ENCODE measurements at regions not wholly inside any gene's neighbourhood (a gene's known extent, or its start where the extent isn't known, plus 50 kb on each side); places are given as distances from the start of the nearest gene placed in this dataset.

DNA sequence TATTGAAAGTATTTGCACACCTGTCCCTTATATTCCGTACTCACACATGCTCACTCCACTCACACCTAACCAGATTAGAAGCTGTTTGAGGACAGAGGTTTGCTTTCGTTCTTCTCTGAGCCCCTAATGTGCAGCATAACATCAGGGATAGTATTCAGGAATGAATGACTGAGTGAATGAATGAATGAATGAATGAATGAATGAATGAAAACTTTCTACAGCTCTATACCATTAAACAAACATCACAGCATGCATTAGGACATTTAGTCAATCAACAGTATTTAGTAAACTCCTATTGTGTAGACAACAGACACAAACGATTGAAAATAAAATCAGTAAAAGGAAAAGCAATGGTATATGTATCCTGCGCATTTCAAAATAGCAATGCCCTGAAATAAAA is 212.7 kb downstream of the SHQ1 start:
- Histone ChIP-seq H3K4me1 (ENCODE audit: control insufficient read depth in 2 of 2, insufficient read depth in 2 of 2, low read length in 2 of 2) (peaks cover 0 to 5% of the 10 kb centered on the region in 2 donors), H3K27ac (ENCODE audit: low read depth in 1 of 2, low read length in 1 of 2) (no peak overlapping the region), H3K4me3 (ENCODE audit: low read length in 2 of 2) (no peak overlapping the region), H3K36me3 (ENCODE audit: control insufficient read depth in 2 of 2, insufficient read depth in 2 of 2, low read length in 1 of 2) (no peaks in the 10 kb centered on the region), H3K9me3 (ENCODE audit: control insufficient read depth in 2 of 2, insufficient read depth in 1 of 2, low read length in 1 of 2) (no peaks in the 10 kb centered on the region), H3K27me3 (ENCODE audit: control insufficient read depth in 2 of 2, insufficient read depth in 1 of 2, low read length in 1 of 2) (no peaks in the 10 kb centered on the region)
- no peak for DNase-seq (ENCODE audit: low read depth in 6 of 9, low spot score in 9 of 9)
- WGBS, result 99% methylated on average over 4 of the region's 4 CpGs

GRCh38 chr3:72634128-72634527 is 214.1 kb downstream of the SHQ1 start:
- 92% methylated on average over 2 of the region's 2 CpGs for WGBS
- Histone ChIP-seq H3K9me3 (ENCODE audit: control insufficient read depth in 2 of 2, insufficient read depth in 1 of 2, low read length in 1 of 2) (no peaks in the 10 kb centered on the region), H3K36me3 (ENCODE audit: control insufficient read depth in 2 of 2, insufficient read depth in 2 of 2, low read length in 1 of 2) (no peaks in the 10 kb centered on the region), H3K4me3 (ENCODE audit: low read length in 2 of 2) (no peak overlapping the region), H3K27ac (ENCODE audit: low read depth in 1 of 2, low read length in 1 of 2) (no peak overlapping the region), H3K4me1 (ENCODE audit: control insufficient read depth in 2 of 2, insufficient read depth in 2 of 2, low read length in 2 of 2) (peaks cover 0 to 6% of the 10 kb centered on the region in 2 donors), H3K27me3 (ENCODE audit: control insufficient read depth in 2 of 2, insufficient read depth in 1 of 2, low read length in 1 of 2) (no peaks in the 10 kb centered on the region)
- no peak for DNase-seq (ENCODE audit: low read depth in 6 of 9, low spot score in 9 of 9)

DNA sequence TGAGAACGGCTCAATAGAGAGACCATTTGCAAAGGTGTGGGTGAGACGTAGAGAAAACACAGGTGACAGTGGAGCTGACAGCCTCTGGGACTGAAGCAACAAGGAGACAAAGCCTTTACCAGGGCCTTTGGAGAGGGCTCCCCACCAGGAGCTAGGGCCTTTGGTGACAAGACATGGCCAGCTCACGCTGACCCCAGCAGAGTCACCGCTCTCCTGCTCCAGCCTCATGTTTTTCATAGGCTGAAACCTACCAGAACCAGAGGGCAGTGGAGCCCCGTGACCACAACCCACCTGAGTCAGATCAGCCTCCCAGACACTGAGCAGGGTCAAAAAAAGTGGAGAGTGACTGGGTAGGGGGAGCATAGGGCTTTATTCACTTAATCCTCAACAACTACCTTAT is 214.7 kb downstream of the SHQ1 start:
- Histone ChIP-seq H3K9me3 (ENCODE audit: control insufficient read depth in 2 of 2, insufficient read depth in 1 of 2, low read length in 1 of 2) (no peaks in the 10 kb centered on the region), H3K36me3 (ENCODE audit: control insufficient read depth in 2 of 2, insufficient read depth in 2 of 2, low read length in 1 of 2) (no peaks in the 10 kb centered on the region), H3K4me3 (ENCODE audit: low read length in 2 of 2) (no peak overlapping the region), H3K4me1 (ENCODE audit: control insufficient read depth in 2 of 2, insufficient read depth in 2 of 2, low read length in 2 of 2) (peaks cover 0 to 7% of the 10 kb centered on the region in 2 donors), H3K27ac (ENCODE audit: low read depth in 1 of 2, low read length in 1 of 2) (no peak overlapping the region), H3K27me3 (ENCODE audit: control insufficient read depth in 2 of 2, insufficient read depth in 1 of 2, low read length in 1 of 2) (no peaks in the 10 kb centered on the region)
- 97% methylated on average over 5 of the region's 5 CpGs for WGBS
- no peak for DNase-seq (ENCODE audit: low read depth in 6 of 9, low spot score in 9 of 9)

- H3K9me3 ChIP-seq (ENCODE audit: control insufficient read depth in 2 of 2, insufficient read depth in 1 of 2, low read length in 1 of 2), result no peaks in the 10 kb centered on the region
- WGBS, result 96% methylated on average over 4 of the region's 4 CpGs
- no peak overlapping the region for H3K4me3 ChIP-seq (ENCODE audit: low read length in 2 of 2)
- peaks cover under 1 to 11% of the 10 kb centered on the region in 2 donors for H3K4me1 ChIP-seq (ENCODE audit: control insufficient read depth in 2 of 2, insufficient read depth in 2 of 2, low read length in 2 of 2)
- DNase-seq (ENCODE audit: low read depth in 6 of 9, low spot score in 9 of 9), result no peak
- no peaks in the 10 kb centered on the region for H3K27me3 ChIP-seq (ENCODE audit: control insufficient read depth in 2 of 2, insufficient read depth in 1 of 2, low read length in 1 of 2)
- H3K36me3 ChIP-seq (ENCODE audit: control insufficient read depth in 2 of 2, insufficient read depth in 2 of 2, low read length in 1 of 2), result no peaks in the 10 kb centered on the region
- H3K27ac ChIP-seq (ENCODE audit: low read depth in 1 of 2, low read length in 1 of 2), result no peak overlapping the region
Measured at GRCh38 chr3:72633121-72633520, 215.1 kb downstream of the SHQ1 start.

DNA sequence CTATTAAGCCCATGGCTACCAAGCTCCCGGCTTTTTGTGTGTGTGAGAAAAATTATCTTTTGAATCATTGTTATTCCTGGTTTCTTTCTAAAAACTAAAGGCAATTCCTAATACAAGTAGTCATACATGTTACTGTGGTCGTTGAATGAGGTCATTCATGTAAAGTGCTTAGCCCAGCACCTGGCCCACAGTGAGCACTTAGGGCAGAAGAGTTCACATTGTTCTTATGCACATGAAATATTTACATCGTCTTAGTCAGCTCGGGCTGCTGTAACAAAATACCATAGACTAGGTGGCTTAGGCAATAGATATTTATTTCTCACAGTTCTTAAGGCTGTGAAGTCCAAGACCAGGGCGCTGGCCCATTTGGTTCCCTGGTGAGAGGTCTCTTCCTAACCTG is 216.1 kb downstream of the SHQ1 start:
- H3K36me3 ChIP-seq (ENCODE audit: control insufficient read depth in 2 of 2, insufficient read depth in 2 of 2, low read length in 1 of 2), result no peaks in the 10 kb centered on the region
- peaks cover 4 to 19% of the 10 kb centered on the region in 2 donors for H3K4me1 ChIP-seq (ENCODE audit: control insufficient read depth in 2 of 2, insufficient read depth in 2 of 2, low read length in 2 of 2)
- no peaks in the 10 kb centered on the region for H3K9me3 ChIP-seq (ENCODE audit: control insufficient read depth in 2 of 2, insufficient read depth in 1 of 2, low read length in 1 of 2)
- 97% methylated on average over 5 of the region's 5 CpGs for WGBS
- H3K27ac ChIP-seq (ENCODE audit: low read depth in 1 of 2, low read length in 1 of 2), result no peak overlapping the region
- no peak for DNase-seq (ENCODE audit: low read depth in 6 of 9, low spot score in 9 of 9)
- no peak overlapping the region for H3K4me3 ChIP-seq (ENCODE audit: low read length in 2 of 2)
- H3K27me3 ChIP-seq (ENCODE audit: control insufficient read depth in 2 of 2, insufficient read depth in 1 of 2, low read length in 1 of 2), result no peaks in the 10 kb centered on the region

- Histone ChIP-seq H3K36me3 (ENCODE audit: control insufficient read depth in 2 of 2, insufficient read depth in 2 of 2, low read length in 1 of 2) (no peaks in the 10 kb centered on the region), H3K4me1 (ENCODE audit: control insufficient read depth in 2 of 2, insufficient read depth in 2 of 2, low read length in 2 of 2) (peaks cover 6 to 22% of the 10 kb centered on the region in 2 donors), H3K27me3 (ENCODE audit: control insufficient read depth in 2 of 2, insufficient read depth in 1 of 2, low read length in 1 of 2) (no peaks in the 10 kb centered on the region), H3K9me3 (ENCODE audit: control insufficient read depth in 2 of 2, insufficient read depth in 1 of 2, low read length in 1 of 2) (no peaks in the 10 kb centered on the region), H3K4me3 (ENCODE audit: low read length in 2 of 2) (no peak overlapping the region), H3K27ac (ENCODE audit: low read depth in 1 of 2, low read length in 1 of 2) (no peak overlapping the region)
- DNase-seq (ENCODE audit: low read depth in 6 of 9, low spot score in 9 of 9), result no peak
- WGBS, result 94% methylated on average over 5 of the region's 5 CpGs
Measured at GRCh38 chr3:72630969-72631344, 217.3 kb downstream of the SHQ1 start.

DNA sequence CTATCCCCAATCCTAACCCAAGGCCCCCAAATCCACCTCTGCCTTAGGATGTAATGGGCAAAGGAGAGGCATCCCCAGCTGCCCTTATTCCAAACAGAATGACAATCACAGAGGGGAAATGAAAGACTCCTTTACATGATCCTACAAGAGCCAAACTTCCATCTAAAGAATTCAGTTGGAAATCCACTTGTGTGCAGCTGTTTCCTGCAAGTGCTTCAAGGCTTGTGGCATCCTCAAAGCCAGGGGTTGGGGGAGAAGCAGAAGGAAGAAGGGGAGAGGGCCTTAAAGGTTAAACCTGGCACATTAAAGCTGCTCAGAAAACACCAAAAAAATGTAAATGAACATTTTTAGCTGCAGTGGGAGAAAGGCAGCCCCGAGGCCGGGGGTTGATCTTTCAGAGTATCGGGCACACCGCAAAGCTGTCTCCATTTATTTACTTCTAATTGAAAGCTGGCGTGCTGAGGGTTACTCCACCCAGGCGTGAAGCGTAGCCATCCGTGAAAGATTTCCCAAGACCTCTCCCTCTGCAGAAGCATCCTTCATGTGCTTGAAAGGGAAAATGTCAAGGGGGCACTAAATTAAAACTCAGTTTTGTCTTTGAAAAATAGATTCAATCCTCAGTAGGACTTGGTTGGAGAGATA is 217.8 kb downstream of the SHQ1 start:
- Histone ChIP-seq H3K27ac (ENCODE audit: low read depth in 1 of 2, low read length in 1 of 2) (no peak overlapping the region), H3K4me3 (ENCODE audit: low read length in 2 of 2) (no peak overlapping the region), H3K4me1 (ENCODE audit: control insufficient read depth in 2 of 2, insufficient read depth in 2 of 2, low read length in 2 of 2) (peaks cover 6 to 22% of the 10 kb centered on the region in 2 donors), H3K36me3 (ENCODE audit: control insufficient read depth in 2 of 2, insufficient read depth in 2 of 2, low read length in 1 of 2) (no peaks in the 10 kb centered on the region), H3K9me3 (ENCODE audit: control insufficient read depth in 2 of 2, insufficient read depth in 1 of 2, low read length in 1 of 2) (no peaks in the 10 kb centered on the region), H3K27me3 (ENCODE audit: control insufficient read depth in 2 of 2, insufficient read depth in 1 of 2, low read length in 1 of 2) (no peaks in the 10 kb centered on the region)
- WGBS, result 78% methylated on average over 8 of the region's 8 CpGs
- no peak for DNase-seq (ENCODE audit: low read depth in 6 of 9, low spot score in 9 of 9)

DNA sequence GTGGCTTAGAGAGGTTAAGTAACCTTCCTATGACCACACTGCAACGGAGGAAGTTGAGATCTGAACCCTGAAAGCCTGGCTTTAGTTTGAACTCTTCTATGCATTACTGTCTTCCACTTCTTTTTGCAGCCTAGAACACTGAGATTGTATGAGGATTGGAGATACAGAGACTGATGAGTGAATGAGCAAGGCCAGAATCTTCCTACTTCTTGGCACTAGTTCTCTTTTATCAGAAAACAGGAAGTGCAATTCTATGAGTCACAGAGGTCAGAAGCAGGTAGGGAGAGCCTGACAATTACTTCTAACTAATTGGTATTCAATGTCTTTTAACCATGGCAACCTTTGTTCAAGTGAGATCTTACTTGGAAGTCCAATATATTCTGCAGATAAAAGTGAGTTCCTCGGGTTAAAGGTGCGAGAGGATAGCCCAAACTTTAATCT is 219.0 kb downstream of the SHQ1 start:
- Histone ChIP-seq H3K9me3 (ENCODE audit: control insufficient read depth in 2 of 2, insufficient read depth in 1 of 2, low read length in 1 of 2) (no peaks in the 10 kb centered on the region), H3K4me3 (ENCODE audit: low read length in 2 of 2) (no peak overlapping the region), H3K27me3 (ENCODE audit: control insufficient read depth in 2 of 2, insufficient read depth in 1 of 2, low read length in 1 of 2) (no peaks in the 10 kb centered on the region), H3K36me3 (ENCODE audit: control insufficient read depth in 2 of 2, insufficient read depth in 2 of 2, low read length in 1 of 2) (no peaks in the 10 kb centered on the region), H3K4me1 (ENCODE audit: control insufficient read depth in 2 of 2, insufficient read depth in 2 of 2, low read length in 2 of 2) (peaks cover 6 to 22% of the 10 kb centered on the region in 2 donors), H3K27ac (ENCODE audit: low read depth in 1 of 2, low read length in 1 of 2) (no peak overlapping the region)
- peak in 1 of 9 donors; percentile 16 for DNase-seq (ENCODE audit: low read depth in 6 of 9, low spot score in 9 of 9)
- WGBS, result 81% methylated on average over 3 of the region's 3 CpGs

GRCh38 chr3:72628065-72628464 is 220.2 kb downstream of the SHQ1 start:
- H3K36me3 ChIP-seq (ENCODE audit: control insufficient read depth in 2 of 2, insufficient read depth in 2 of 2, low read length in 1 of 2), result no peaks in the 10 kb centered on the region
- DNase-seq (ENCODE audit: low read depth in 6 of 9, low spot score in 9 of 9), result peak in 1 of 9 donors; percentile 20
- 78% methylated on average over 6 of the region's 6 CpGs for WGBS
- no peak overlapping the region for H3K4me3 ChIP-seq (ENCODE audit: low read length in 2 of 2)
- H3K4me1 ChIP-seq (ENCODE audit: control insufficient read depth in 2 of 2, insufficient read depth in 2 of 2, low read length in 2 of 2), result peaks cover 6 to 22% of the 10 kb centered on the region in 2 donors
- H3K27me3 ChIP-seq (ENCODE audit: control insufficient read depth in 2 of 2, insufficient read depth in 1 of 2, low read length in 1 of 2), result no peaks in the 10 kb centered on the region
- H3K9me3 ChIP-seq (ENCODE audit: control insufficient read depth in 2 of 2, insufficient read depth in 1 of 2, low read length in 1 of 2), result peaks cover 0 to 4% of the 10 kb centered on the region in 2 donors
- H3K27ac ChIP-seq (ENCODE audit: low read depth in 1 of 2, low read length in 1 of 2), result no peak overlapping the region

All from thymus (tissue), 11 donors.